Caco-2 (cell line): ENCODE measurements at regions not wholly inside any gene's neighbourhood (a gene's known extent, or its start where the extent isn't known, plus 50 kb on each side); places are given as distances from the start of the nearest gene placed in this dataset.

ENCODE experiments used
- BruUV-seq: library from RNA; stranded (reverse); fragments of 400-500 nt; replicated peaks from 2 replicates; lab custom pipeline; 2021; lab: Mats Ljungman, UMichigan
- CTCF ChIA-PET: fragments of 300-600 bp; sonication (Branson Sonifier 250); formaldehyde crosslinking; loops from one replicate; lab custom pipeline; 2022; ENCODE audit warnings: antibody characterized with exemption; lab: Charles Lee
- POLR2A ChIA-PET: fragments of 300-600 bp; sonication (Branson Sonifier 250); formaldehyde crosslinking; loops from one replicate; lab custom pipeline; 2022; ENCODE audit warnings: antibody characterized with exemption; lab: Charles Lee
- DNase-seq, 2 experiments: peaks; one replicate each; pipeline versions ENCODE4 v3.0.0 to v3.0.0-alpha.2; 2020 to 2022
- H3K27me3 ChIP-seq: replicated peaks from 2 replicates; pipeline ENCODE4 v1.6.0; 2011; ENCODE audit warnings: low read length; ENCODE audit not compliant: control insufficient read depth, insufficient read depth
- H3K36me3 ChIP-seq: 2 replicates; pipeline ENCODE4 v1.5.1; 2011; ENCODE audit warnings: low read length; ENCODE audit not compliant: control insufficient read depth, insufficient read depth
- H3K4me1 ChIP-seq: fragments of 250-450 bp; sonication (Bioruptor Pico); 2 replicates; pipeline ENCODE4 v1.5.1; 2020; ENCODE audit warnings: mild to moderate bottlenecking
- H3K4me3 ChIP-seq: 2 replicates; pipeline ENCODE4 v1.5.1; 2011; ENCODE audit warnings: low read depth, mild to moderate bottlenecking, control low read depth, low read length
- H3K9me3 ChIP-seq: fragments of 250-450 bp; sonication (Bioruptor Pico); 2 replicates; pipeline ENCODE4 v1.5.1; 2020; ENCODE audit warnings: mild to moderate bottlenecking, moderate library complexity
- H3K27ac Mint-ChIP-seq: one replicate; pipeline ENCODE4 v1.8.0; 2022; ENCODE audit warnings: mixed read lengths; ENCODE audit not compliant: unreplicated experiment
- H3K27me3 Mint-ChIP-seq: one replicate; pipeline ENCODE4 v1.8.0; 2022; ENCODE audit warnings: mixed read lengths; ENCODE audit not compliant: insufficient read depth, unreplicated experiment
- H3K36me3 Mint-ChIP-seq: one replicate; pipeline ENCODE4 v1.8.0; 2022; ENCODE audit warnings: mild to moderate bottlenecking, mixed read lengths; ENCODE audit not compliant: insufficient read depth, unreplicated experiment
- H3K4me1 Mint-ChIP-seq: one replicate; pipeline ENCODE4 v1.8.0; 2022; ENCODE audit warnings: low read depth, mixed read lengths; ENCODE audit not compliant: unreplicated experiment
- H3K4me3 Mint-ChIP-seq: one replicate; pipeline ENCODE4 v1.8.0; 2022; ENCODE audit warnings: mild to moderate bottlenecking, moderate library complexity, mixed read lengths; ENCODE audit not compliant: unreplicated experiment
- H3K9me3 Mint-ChIP-seq: one replicate; pipeline ENCODE4 v1.8.0; 2022; ENCODE audit warnings: mixed read lengths; ENCODE audit not compliant: unreplicated experiment
- intact Hi-C: fragments of 100-400 bp; cut with micrococcal nuclease; formaldehyde crosslinking; loops from one replicate; pipeline ENCODE4 v1.10.0; 2022; ENCODE audit not compliant: unreplicated experiment
- TF ChIP-seq, protein P1 (sequence below), 2 experiments: fragments of 200-600 bp in 1 of 2; IDR thresholded peaks; 1 replicate in 1 of 2; 2 replicates in 1 of 2; pipeline versions ENCODE4 v1.5.1 to v1.8.0; 2011 to 2022; ENCODE audit warnings: antibody characterized with exemption in 1 of 2, control low read depth in 1 of 2, inconsistent platforms in 1 of 2, low read depth in 1 of 2, low read length in 1 of 2, mild to moderate bottlenecking in 1 of 2, moderate library complexity in 1 of 2; ENCODE audit not compliant: insufficient read depth in 1 of 2, severe bottlenecking in 1 of 2, unreplicated experiment in 1 of 2

DNA sequence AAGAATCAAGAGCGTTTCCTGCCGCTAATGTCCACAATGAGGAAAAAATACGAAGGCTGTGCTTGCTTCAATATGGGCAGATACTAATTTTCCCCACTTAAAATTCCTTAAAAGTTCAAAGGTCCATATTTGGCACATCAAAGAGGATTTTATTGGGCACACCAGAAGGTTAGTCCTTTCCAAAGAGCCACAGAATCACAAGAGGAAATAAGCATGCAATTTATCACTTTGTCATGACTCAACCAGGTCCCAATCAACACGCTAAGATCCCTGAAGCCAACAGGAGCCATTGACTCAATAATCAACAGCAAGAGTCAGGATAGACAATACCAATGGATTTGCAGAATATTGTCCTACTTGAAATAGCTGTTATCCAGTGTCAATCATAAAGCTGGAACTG lies 80.6 kb downstream of the MAP1LC3B2 start:
- Histone ChIP-seq H3K4me3 (no peak overlapping the region), H3K36me3 (no peaks in the 10 kb centered on the region), H3K27me3 (no peaks in the 10 kb centered on the region), H3K9me3 (no peaks in the 10 kb centered on the region), H3K4me1 (peaks cover 48% of the 10 kb centered on the region)
- intact Hi-C loops, result no loop called here
- ChIA-PET CTCF (interaction anchor here (1.0 kb wide), 1 partner anchor 10 kb away, joined by 6 read pairs; no protein-coding TSS in a partner anchor), POLR2A (no interaction called here)
- Mint-ChIP-seq H3K27ac (peak overlapping the region; percentile 50), H3K27me3 (no peaks in the 10 kb centered on the region), H3K9me3 (peaks cover 6% of the 10 kb centered on the region), H3K4me1 (peaks cover 29% of the 10 kb centered on the region), H3K4me3 (no peak overlapping the region), H3K36me3 (no peaks in the 10 kb centered on the region)
- TF ChIP-seq, protein P1, sequence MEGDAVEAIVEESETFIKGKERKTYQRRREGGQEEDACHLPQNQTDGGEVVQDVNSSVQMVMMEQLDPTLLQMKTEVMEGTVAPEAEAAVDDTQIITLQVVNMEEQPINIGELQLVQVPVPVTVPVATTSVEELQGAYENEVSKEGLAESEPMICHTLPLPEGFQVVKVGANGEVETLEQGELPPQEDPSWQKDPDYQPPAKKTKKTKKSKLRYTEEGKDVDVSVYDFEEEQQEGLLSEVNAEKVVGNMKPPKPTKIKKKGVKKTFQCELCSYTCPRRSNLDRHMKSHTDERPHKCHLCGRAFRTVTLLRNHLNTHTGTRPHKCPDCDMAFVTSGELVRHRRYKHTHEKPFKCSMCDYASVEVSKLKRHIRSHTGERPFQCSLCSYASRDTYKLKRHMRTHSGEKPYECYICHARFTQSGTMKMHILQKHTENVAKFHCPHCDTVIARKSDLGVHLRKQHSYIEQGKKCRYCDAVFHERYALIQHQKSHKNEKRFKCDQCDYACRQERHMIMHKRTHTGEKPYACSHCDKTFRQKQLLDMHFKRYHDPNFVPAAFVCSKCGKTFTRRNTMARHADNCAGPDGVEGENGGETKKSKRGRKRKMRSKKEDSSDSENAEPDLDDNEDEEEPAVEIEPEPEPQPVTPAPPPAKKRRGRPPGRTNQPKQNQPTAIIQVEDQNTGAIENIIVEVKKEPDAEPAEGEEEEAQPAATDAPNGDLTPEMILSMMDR (IDR thresholded peaks at IDR 0.05; ENCODE audit: insufficient read depth in 1 of 2, low read depth in 1 of 2, low read length in 1 of 2, severe bottlenecking in 1 of 2, unreplicated experiment in 1 of 2), result no peak
- BruUV-seq, result no TSS peak
- no peak for DNase-seq

DNA sequence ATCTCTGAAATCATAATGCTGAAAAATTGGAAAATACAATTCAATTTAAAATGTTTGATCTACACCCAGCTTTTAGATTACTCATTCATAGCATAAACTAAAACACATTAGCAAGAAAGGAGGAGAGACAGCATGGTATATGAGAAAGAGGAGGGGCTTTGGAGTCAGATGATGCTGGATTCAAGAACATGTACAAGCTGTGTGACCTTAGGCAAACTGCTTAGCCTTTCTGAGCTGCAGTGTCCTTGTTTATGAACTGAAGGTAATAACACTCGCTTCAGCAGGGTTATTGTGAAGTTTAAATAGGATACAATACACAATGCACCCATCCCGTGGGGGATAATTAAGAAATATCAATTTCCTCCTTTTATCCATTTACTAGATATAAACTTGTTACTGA lies 79.2 kb downstream of the MAP1LC3B2 start:
- Histone ChIP-seq H3K4me3 (no peak overlapping the region), H3K4me1 (peaks cover 57% of the 10 kb centered on the region), H3K9me3 (no peaks in the 10 kb centered on the region), H3K27me3 (no peaks in the 10 kb centered on the region), H3K36me3 (no peaks in the 10 kb centered on the region)
- no peak for DNase-seq
- TF ChIP-seq, protein P1 (IDR thresholded peaks at IDR 0.05; ENCODE audit: insufficient read depth in 1 of 2, low read depth in 1 of 2, low read length in 1 of 2, severe bottlenecking in 1 of 2, unreplicated experiment in 1 of 2), result no peak
- ChIA-PET CTCF (no interaction called here), POLR2A (no interaction called here)
- Mint-ChIP-seq H3K4me3 (no peak overlapping the region), H3K27ac (no peak overlapping the region), H3K9me3 (peaks cover 6% of the 10 kb centered on the region), H3K4me1 (peaks cover 34% of the 10 kb centered on the region), H3K27me3 (no peaks in the 10 kb centered on the region), H3K36me3 (no peaks in the 10 kb centered on the region)
- no TSS peak for BruUV-seq
- intact Hi-C loops, result no loop called here

DNA sequence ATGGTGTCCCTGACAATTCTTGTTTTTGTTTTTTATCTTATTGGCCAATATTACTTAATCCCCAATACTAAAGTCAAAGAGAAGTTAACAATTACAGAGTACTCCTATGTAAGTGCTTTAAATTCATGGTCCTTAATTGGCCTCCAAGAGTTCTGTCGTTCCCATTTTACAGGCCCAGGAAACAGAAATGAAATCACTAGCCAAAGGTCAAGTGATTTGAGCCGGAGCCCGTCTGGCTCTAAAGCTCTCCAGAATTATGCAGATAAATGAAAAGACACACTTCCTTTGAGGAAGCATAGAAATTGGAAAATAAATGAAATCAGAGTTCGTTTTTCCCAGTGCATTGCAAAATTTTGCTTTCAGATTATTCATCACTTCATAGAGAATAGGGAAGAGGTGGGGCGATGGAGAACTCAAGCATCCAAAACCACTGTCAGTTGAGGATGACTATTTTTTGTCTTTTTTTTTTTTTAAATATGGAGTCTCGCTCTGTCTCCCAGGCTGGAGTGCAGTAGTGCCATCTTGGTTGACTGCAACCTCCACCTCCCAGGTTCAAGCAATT lies 78.5 kb downstream of the MAP1LC3B2 start:
- no peaks in the 10 kb centered on the region for H3K36me3 ChIP-seq
- H3K27me3 ChIP-seq, result no peaks in the 10 kb centered on the region
- no TSS peak for BruUV-seq
- no peak overlapping the region for H3K4me3 ChIP-seq
- intact Hi-C loops, result loop anchor here (1.0 to 2.0 kb wide), 6 partner anchors 17 to 210 kb away; no protein-coding TSS in a partner anchor
- POLR2A ChIA-PET, result interaction anchor here (0.6 to 1.8 kb wide), 2 partner anchors 17 to 34 kb away, joined by 3 to 10 read pairs; no protein-coding TSS in a partner anchor
- no peak overlapping the region for H3K4me3 Mint-ChIP-seq
- peaks cover 6% of the 10 kb centered on the region for H3K9me3 Mint-ChIP-seq
- peaks cover 63% of the 10 kb centered on the region for H3K4me1 ChIP-seq
- no peaks in the 10 kb centered on the region for H3K9me3 ChIP-seq
- no peak for DNase-seq
- H3K27me3 Mint-ChIP-seq, result no peaks in the 10 kb centered on the region
- TF ChIP-seq, protein P1 (IDR thresholded peaks at IDR 0.05; ENCODE audit: insufficient read depth in 1 of 2, low read depth in 1 of 2, low read length in 1 of 2, severe bottlenecking in 1 of 2, unreplicated experiment in 1 of 2), result no peak
- H3K27ac Mint-ChIP-seq, result peak overlapping the region; percentile 87
- CTCF ChIA-PET, result interaction anchor here (0.7 kb wide), 1 partner anchor 371 kb away, joined by 3 read pairs; no protein-coding TSS in a partner anchor
- no peaks in the 10 kb centered on the region for H3K36me3 Mint-ChIP-seq
- peaks cover 40% of the 10 kb centered on the region for H3K4me1 Mint-ChIP-seq
